Thyroid gland (tissue), 4 donors: ENCODE measurements at regions not wholly inside any gene's neighbourhood (a gene's known extent, or its start where the extent isn't known, plus 50 kb on each side); places are given as distances from the start of the nearest gene placed in this dataset.

Experiments used
- DNase-seq, 2 donors: peaks; one replicate each; pipeline ENCODE4 v3.0.0-alpha.2; 2019
- H3K27ac ChIP-seq, 3 donors: fragments of 200-600 bp; sonication (generic); 1 replicate in 2 of 3; 2 replicates in 1 of 3; pipeline ENCODE4 v1.5.1; 2016 to 2019; ENCODE audit warnings: mild to moderate bottlenecking in 1 of 3, moderate library complexity in 1 of 3
- H3K27me3 ChIP-seq: fragments of 200-600 bp; sonication (generic); one replicate; pipeline ENCODE4 v1.5.1; 2019
- H3K36me3 ChIP-seq, 2 donors: fragments of 200-600 bp; sonication (generic); one replicate each; pipeline ENCODE4 v1.5.1; 2016 to 2019
- H3K4me1 ChIP-seq, 2 donors: fragments of 200-600 bp; sonication (generic); one replicate each; pipeline ENCODE4 v1.5.1; 2017 to 2019
- H3K4me3 ChIP-seq, 3 donors: fragments of 200-600 bp; sonication (generic); replicated peaks in 1 of 3; 1 replicate in 2 of 3; 2 replicates in 1 of 3; pipeline ENCODE4 v1.5.1; 2016; ENCODE audit warnings: mild to moderate bottlenecking in 1 of 3
- H3K9me3 ChIP-seq: fragments of 200-600 bp; sonication (generic); one replicate; pipeline ENCODE4 v1.5.1; 2017
- CTCF ChIP-seq, 6 experiments: fragments of 200-600 bp in 3 of 6; fragments of 450-650 bp in 3 of 6; sonication (generic) in 3 of 6; IDR thresholded peaks; one replicate each; pipeline ENCODE4 v1.5.1; 2016 to 2019; ENCODE audit warnings: antibody characterized with exemption in 6 of 6, mild to moderate bottlenecking in 2 of 6, inconsistent platforms in 1 of 6, moderate library complexity in 1 of 6
- POLR2A ChIP-seq, 2 donors: fragments of 450-650 bp; IDR thresholded peaks; one replicate each; pipeline ENCODE4 v1.6.1; 2017; ENCODE audit warnings: antibody characterized with exemption in 2 of 2, mild to moderate bottlenecking in 2 of 2, moderate library complexity in 1 of 2
- WGBS, 2 donors: methylation state at CpG; one replicate each; pipeline ENCODE4 v1.1.5; 2017; 5-methylcytosine and 5-hydroxymethylcytosine counted together
- intact Hi-C: fragments of 100-400 bp; cut with DNase I; formaldehyde crosslinking; loops from one replicate; pipeline ENCODE4 v1.15.1; 2023

GRCh38 chr2:160608599-160608998, 115.0 kb upstream of the RBMS1 start:
- TF ChIP-seq POLR2A (IDR thresholded peaks at IDR 0.05) (no peak), CTCF (IDR thresholded peaks at IDR 0.05) (no peak)
- 78 to 86% methylated on average over 1 of the region's 1 CpG for WGBS, 2 donors
- intact Hi-C loops = no loop called here

GRCh38 chr2:160609346-160609745, 115.7 kb upstream of the RBMS1 start:
- WGBS, 2 donors = 64 to 80% methylated on average over 1 of the region's 1 CpG
- no peaks in the 10 kb centered on the region for H3K4me1 ChIP-seq
- no peak for TF ChIP-seq POLR2A (IDR thresholded peaks at IDR 0.05)
- no peak for TF ChIP-seq CTCF (IDR thresholded peaks at IDR 0.05)
- H3K36me3 ChIP-seq = no peaks in the 10 kb centered on the region
- intact Hi-C loops = no loop called here
- H3K9me3 ChIP-seq = no peaks in the 10 kb centered on the region
- no peak overlapping the region for H3K27ac ChIP-seq
- H3K4me3 ChIP-seq = no peak overlapping the region
- DNase-seq = no peak
- H3K27me3 ChIP-seq = no peaks in the 10 kb centered on the region

More at GRCh38 chr2:160608599-160608998, 115.0 kb upstream of the RBMS1 start:
- Histone ChIP-seq H3K4me1 (no peaks in the 10 kb centered on the region), H3K4me3 (no peak overlapping the region), H3K27me3 (no peaks in the 10 kb centered on the region), H3K9me3 (no peaks in the 10 kb centered on the region), H3K27ac (no peak overlapping the region), H3K36me3 (no peaks in the 10 kb centered on the region)
- no peak for DNase-seq

- Histone ChIP-seq H3K27me3 (no peaks in the 10 kb centered on the region), H3K4me3 (no peak overlapping the region), H3K4me1 (no peaks in the 10 kb centered on the region), H3K36me3 (no peaks in the 10 kb centered on the region), H3K27ac (no peak overlapping the region), H3K9me3 (no peaks in the 10 kb centered on the region)
- no peak for TF ChIP-seq CTCF (IDR thresholded peaks at IDR 0.05)
- no peak for TF ChIP-seq POLR2A (IDR thresholded peaks at IDR 0.05)
- 95% methylated on average over 2 of the region's 2 CpGs for WGBS, 2 donors
- intact Hi-C loops = no loop called here
- no peak for DNase-seq
Observed at GRCh38 chr2:160610041-160610440, 116.4 kb upstream of the RBMS1 start.

- intact Hi-C loops = no loop called here
- no peaks in the 10 kb centered on the region for H3K36me3 ChIP-seq
- H3K27ac ChIP-seq = no peak overlapping the region
- DNase-seq = no peak
- H3K4me3 ChIP-seq = no peak overlapping the region
- H3K4me1 ChIP-seq = no peaks in the 10 kb centered on the region
- no peaks in the 10 kb centered on the region for H3K9me3 ChIP-seq
- H3K27me3 ChIP-seq = no peaks in the 10 kb centered on the region
- TF ChIP-seq CTCF (IDR thresholded peaks at IDR 0.05) (no peak), POLR2A (IDR thresholded peaks at IDR 0.05) (no peak)
Observed at GRCh38 chr2:160612266-160612856, 118.8 kb upstream of the RBMS1 start.

GRCh38 chr2:160613466-160614153, 120.0 kb upstream of the RBMS1 start:
- Histone ChIP-seq H3K27me3 (no peaks in the 10 kb centered on the region), H3K36me3 (no peaks in the 10 kb centered on the region), H3K9me3 (no peaks in the 10 kb centered on the region), H3K27ac (no peak overlapping the region), H3K4me1 (no peaks in the 10 kb centered on the region), H3K4me3 (no peak overlapping the region)
- TF ChIP-seq CTCF (IDR thresholded peaks at IDR 0.05) (no peak), POLR2A (IDR thresholded peaks at IDR 0.05) (no peak)
- WGBS, 2 donors = 93 to 94% methylated on average over 1 of the region's 1 CpG
- intact Hi-C loops = no loop called here
- DNase-seq = no peak
